ENCODE measurements at regions not wholly inside any gene's neighbourhood (a gene's known extent, or its start where the extent isn't known, plus 50 kb on each side); places are given as distances from the start of the nearest gene placed in this dataset.
"Not testable (repeated sequence)": the region's sequence is repeated elsewhere in the genome, so short reads cannot be mapped to it uniquely, and the experiment has no call there.

GRCh38 chr18:30004965-30005364 is 1037.6 kb downstream of the DSC3 start:
- no peak for FAIRE-seq

GRCh38 chr18:29982218-29982617 is 1060.3 kb downstream of the DSC3 start:
- no peak for FAIRE-seq

- FAIRE-seq: no peak
Observed at GRCh38 chr18:29979881-29980280, 1062.7 kb downstream of the DSC3 start.

GRCh38 chr18:29969876-29970275 is 1072.7 kb downstream of the DSC3 start:
- FAIRE-seq: no peak

- FAIRE-seq: no peak
Observed at GRCh38 chr18:29962579-29962978, 1080.0 kb downstream of the DSC3 start.

GRCh38 chr18:29960539-29960938 is 1082.0 kb downstream of the DSC3 start:
- FAIRE-seq: peak; percentile 53

- no peak for FAIRE-seq
Observed at GRCh38 chr18:29930231-29930630, 1112.3 kb downstream of the DSC3 start.

GRCh38 chr18:29928081-29928480 is 1114.5 kb downstream of the DSC3 start:
- no peak for FAIRE-seq

- FAIRE-seq: no peak
Observed at GRCh38 chr18:29925566-29925965, 1117.0 kb downstream of the DSC3 start.

GRCh38 chr18:29912351-29912750 is 1130.2 kb downstream of the DSC3 start:
- FAIRE-seq: no peak

- no peak for FAIRE-seq
Observed at GRCh38 chr18:29892960-29893558, 1149.5 kb downstream of the DSC3 start.

GRCh38 chr18:29883114-29883513 is 1159.4 kb downstream of the DSC3 start:
- FAIRE-seq: no peak

- FAIRE-seq: no peak
Observed at GRCh38 chr18:29882620-29883019, 1159.9 kb downstream of the DSC3 start.

GRCh38 chr18:29879763-29880162 is 1162.8 kb downstream of the DSC3 start:
- no peak for FAIRE-seq

- no peak for FAIRE-seq
Observed at GRCh38 chr18:29874519-29875098, 1167.9 kb downstream of the DSC3 start.

- no peak for FAIRE-seq
Observed at GRCh38 chr18:29873211-29873610, 1169.3 kb downstream of the DSC3 start.

GRCh38 chr18:29871246-29871645 is 1171.3 kb downstream of the DSC3 start:
- FAIRE-seq: no peak

GRCh38 chr18:29862824-29863223 is 1179.7 kb downstream of the DSC3 start:
- FAIRE-seq: no peak

GRCh38 chr18:29855637-29856036 is 1186.9 kb downstream of the DSC3 start:
- FAIRE-seq: no peak

GRCh38 chr18:29853126-29853525 is 1189.4 kb downstream of the DSC3 start:
- FAIRE-seq: no peak

GRCh38 chr18:29849144-29849543 is 1193.4 kb downstream of the DSC3 start:
- FAIRE-seq: no peak

- FAIRE-seq: no peak
Observed at GRCh38 chr18:29841631-29842030, 1200.9 kb downstream of the DSC3 start.

- no peak for FAIRE-seq
Observed at GRCh38 chr18:29840089-29840488, 1202.5 kb downstream of the DSC3 start.

- not testable (repeated sequence) for FAIRE-seq
Observed at GRCh38 chr18:29838961-29839360, 1203.6 kb downstream of the DSC3 start.

GRCh38 chr18:29838556-29838955 is 1204.0 kb downstream of the DSC3 start:
- no peak for FAIRE-seq
